H54 (cell line): ENCODE measurements at regions not wholly inside any gene's neighbourhood (a gene's known extent, or its start where the extent isn't known, plus 50 kb on each side); places are given as distances from the start of the nearest gene placed in this dataset.

Experiments
- DNase-seq: peaks from one replicate; pipeline ENCODE4 v3.0.0; 2011; ENCODE audit warnings: low spot score, mixed read lengths; ENCODE audit not compliant: insufficient read length
- FAIRE-seq: peaks from 3 replicates; lab custom pipeline; 2011; peaks lifted over from hg19 to GRCh38; lab: Jason Lieb, UNC
- POLR2A ChIP-seq: IDR thresholded peaks from 2 replicates; pipeline ENCODE4 v1.6.1; 2011; ENCODE audit warnings: low read depth, mild to moderate bottlenecking, low read length

DNA sequence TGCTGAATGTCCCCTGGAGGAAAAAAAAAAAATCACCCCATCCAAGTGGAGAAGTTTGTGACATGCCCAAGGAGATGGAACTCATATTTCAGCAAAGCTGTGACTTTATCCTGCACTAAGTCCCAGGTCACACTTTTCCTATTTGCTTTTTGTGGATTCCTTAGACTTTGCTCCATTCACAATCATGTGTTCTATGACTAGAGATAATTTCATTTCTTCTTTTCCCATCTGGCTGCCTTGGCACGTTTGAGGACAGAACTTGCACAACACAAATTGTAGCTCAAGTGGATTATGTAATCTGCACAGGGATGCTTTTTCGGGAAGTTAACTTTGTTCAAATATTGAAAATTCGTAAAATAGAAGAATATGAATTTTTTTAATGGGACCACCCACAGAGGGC, 100.7 kb upstream of the PTPN1 start:
- FAIRE-seq (no peak), DNase-seq (no peak)
- TF ChIP-seq POLR2A: no peak

DNA sequence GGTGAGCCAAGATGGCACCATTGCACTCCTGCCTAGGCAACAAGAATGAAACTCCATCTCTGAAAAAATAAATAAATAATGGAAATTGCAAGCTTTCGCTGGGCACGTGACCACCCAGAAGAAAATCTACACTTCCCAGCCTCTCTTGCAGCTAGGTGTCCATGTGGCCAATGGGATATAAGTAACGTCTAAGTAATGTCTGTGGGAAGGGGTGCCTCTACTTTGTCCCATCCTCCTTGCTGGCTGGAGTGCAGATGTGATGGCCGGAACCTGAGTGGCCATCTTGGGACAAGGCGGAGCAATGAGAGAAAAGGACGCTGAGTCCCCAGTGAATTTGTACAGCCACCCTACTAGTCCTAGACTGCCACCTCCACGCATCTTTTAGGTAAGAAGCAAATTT, 99.8 kb upstream of the PTPN1 start:
- no peak for TF ChIP-seq POLR2A
- FAIRE-seq (no peak), DNase-seq (no peak)

DNA sequence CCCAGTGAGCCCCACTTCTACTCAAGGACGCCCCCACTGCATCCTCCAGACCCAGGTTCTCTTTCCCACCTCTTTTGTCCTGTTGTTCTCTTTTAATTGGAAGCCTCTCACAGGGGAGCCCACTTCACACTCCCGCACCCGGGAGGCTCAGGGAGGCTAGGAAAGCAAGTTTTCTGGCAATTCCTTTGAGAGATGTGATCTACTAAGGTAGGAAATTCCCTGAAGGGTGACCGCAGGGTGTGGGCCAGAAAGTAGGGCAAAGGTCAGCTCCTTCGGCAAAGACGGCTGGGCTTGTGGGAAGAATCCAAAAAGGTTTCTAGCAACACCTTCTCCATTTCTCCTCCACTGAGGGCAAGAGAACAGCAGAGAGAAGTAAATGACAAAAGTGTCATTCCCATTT, 98.1 kb upstream of the PTPN1 start:
- no peak for TF ChIP-seq POLR2A
- DNase-seq (no peak), FAIRE-seq (no peak)

DNA sequence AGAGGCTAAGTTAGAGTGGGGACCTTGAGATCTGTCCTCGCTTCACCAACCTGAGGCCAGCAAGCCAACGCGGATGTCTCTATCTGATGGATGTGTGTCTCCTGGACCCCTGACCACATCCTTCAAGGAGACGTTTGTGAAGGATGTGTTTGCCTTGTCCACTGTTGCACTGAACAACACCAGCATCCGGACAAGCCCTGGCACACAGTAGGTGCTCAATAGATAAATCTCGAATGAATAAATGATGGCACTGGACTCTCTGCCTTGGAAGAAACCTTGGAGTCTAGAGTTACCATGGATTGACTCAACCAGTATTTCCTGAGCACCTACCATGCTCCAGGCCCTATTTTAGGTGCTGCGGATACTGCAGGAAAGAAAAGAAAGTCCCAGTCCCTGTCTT, 97.7 kb upstream of the PTPN1 start:
- FAIRE-seq (no peak), DNase-seq (no peak)
- no peak for TF ChIP-seq POLR2A

DNA sequence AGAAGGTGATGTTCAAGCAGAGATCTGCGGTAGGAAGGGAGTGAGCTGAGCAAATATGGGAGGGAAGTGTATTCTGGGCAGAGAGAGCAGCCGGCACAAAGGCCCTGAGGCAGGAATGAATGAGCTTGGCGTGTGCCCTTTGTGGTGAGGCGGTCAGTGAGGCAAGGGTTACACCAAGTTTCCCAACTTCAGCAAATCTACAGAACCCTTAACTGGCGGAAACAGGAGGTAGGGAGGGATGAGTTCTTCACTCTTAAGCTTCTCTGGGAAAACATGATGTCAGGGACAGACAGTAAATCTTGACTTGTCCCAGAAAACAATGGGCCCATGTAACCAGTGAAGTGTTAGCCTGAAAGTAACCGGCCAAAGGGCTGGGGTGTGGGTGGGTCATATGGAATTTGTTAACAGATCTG, 97.1 kb upstream of the PTPN1 start:
- TF ChIP-seq POLR2A: no peak
- no peak for DNase-seq
- FAIRE-seq: no peak

DNA sequence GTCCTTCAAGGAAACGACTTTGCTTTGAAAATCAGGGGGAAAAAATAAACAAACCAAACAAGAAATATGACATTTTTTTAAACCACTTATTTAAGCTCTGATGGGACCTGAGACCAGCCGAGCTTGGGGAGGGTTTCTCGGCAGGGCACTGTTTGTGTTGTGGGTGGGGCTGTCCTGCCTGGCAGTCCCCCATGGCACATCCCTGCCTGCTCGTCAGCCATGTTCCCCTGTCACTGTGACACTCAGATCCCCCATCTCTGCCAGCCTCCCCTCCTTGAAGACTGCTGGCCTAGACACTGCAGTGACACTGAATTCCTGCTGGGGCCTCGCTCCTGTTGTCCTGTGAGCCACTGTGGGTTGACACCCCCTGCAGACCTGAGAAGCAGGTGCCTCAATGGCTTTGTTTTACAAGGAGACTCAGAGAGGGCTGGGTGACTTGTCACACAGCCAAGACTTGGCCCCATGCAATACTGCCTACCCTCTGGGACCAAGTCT, 95.1 kb upstream of the PTPN1 start:
- FAIRE-seq: no peak
- DNase-seq: no peak
- no peak for TF ChIP-seq POLR2A

DNA sequence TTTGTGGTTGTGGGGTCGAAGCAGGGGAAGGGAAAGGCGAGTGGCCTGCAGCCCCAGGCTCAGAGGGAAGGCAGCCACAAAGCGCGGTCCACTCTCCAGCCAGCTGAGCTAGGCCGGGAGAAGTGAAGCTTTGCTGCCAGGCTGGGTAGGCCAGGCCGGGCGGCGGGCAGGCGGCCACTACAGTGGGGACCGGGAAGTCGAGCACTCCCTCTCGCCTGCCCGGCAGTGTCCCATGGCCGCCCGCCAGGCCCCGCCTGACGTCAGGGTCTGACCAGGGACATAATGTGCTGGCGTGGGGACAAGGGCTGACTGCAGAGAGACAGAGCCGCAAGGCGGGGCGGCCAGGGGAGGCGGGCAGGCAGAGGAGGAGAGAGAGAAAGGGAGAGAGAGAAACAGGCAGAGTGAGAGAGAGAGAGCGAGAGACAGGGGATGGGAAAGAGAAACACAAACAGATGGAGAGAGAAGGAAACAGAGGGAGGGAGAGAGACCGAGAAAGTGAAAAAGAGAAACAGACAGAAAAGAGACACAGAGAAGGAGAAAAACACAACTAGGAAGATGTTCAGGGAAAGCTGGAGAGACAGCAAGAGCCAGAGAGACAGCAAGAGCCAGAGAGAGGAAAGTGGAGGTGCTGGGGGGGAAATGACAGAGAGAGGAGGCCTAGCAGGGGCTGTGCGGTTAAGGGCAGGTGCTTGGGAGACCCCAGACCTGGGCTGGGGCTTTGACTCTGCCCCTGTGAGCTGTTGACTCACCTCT, 94.5 kb upstream of the PTPN1 start:
- DNase-seq (peak; percentile 63), FAIRE-seq (no peak)
- TF ChIP-seq POLR2A: no peak

DNA sequence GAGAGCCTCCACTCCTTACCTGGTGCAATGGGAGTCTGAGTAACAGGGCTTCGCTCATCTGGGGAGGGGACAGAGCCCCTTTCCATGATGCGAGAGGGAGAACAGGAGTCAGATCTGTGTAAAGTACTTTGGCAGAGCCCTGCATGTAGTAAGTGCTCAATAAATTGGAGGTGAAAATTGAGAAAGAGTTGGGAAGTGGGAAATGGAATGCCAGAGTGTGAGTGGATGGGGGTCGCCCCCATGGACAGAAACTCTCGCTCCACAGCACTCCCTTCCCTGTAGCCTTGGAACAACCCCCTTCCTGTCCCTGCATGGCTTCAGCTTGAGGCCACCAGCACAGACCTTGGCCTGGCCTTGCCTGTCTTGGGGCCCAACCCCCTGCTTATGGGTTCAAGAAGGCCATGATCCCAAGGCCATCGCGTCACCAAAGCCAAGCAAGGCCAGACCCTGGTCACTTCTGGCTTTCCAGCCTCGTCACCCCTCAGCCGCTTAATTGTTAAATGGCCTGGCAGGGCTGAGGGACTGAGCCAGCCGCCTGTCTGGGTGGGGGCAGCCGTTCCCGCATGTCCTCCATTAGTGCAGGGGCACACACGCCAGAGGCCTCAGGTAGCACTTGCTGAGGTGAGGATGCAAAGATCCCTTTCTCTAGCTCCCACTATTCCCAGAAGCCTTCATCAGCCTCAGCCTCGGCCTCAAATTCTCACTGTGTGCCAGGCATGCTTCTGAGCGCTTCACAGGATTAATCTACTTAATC, 93.7 kb upstream of the PTPN1 start:
- DNase-seq: no peak
- FAIRE-seq: no peak
- no peak for TF ChIP-seq POLR2A

DNA sequence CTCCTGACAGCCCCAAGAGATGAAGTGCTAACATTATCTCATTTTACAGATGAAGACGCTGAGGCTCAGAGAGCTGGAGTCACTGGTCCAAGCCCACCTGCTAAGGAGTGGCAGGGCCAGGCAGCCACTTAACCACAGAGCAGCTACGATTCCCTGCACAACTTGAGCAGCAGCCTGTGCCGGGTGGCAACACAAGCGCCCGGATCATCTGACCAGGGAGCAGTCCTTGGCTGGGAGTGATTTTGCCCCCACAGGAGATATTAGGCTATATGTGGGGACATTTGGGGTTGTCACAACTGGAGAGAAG, 93.2 kb upstream of the PTPN1 start:
- FAIRE-seq: no peak
- no peak for DNase-seq
- TF ChIP-seq POLR2A: no peak

DNA sequence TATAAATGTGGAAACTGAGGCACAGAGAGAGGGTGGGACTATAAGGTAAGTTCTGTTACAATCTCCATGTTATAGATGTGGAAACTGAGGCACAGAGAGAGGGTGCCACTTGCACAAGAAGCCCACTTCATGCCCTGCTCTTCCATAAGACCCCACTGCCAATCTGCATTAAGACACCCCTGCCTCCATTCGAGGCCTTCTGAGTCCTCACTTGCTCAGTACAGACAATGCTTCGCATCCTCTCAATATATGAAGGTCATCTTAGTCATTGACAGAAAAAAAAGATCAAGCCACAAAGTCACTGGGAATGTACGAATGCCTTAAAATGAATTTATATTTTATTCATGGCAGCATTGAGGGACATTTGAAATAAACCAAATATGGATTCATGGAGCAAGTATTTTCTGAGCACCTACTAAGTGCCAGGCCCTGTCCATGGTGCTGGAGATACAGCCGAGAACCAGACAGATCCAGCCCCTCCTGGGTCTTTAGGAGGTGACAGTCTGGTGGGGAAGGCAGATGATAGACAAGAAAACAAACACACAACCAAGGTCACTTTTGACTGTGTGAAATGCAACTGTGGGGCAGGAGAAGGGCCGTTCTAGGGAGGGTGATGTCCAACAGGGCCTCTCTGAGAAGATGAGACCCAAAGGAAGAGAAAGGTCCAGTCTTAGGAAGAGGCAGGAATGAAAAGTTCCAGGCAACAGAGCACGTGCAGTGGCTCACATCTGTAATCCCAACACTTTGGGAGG, 92.5 kb upstream of the PTPN1 start:
- DNase-seq (no peak), FAIRE-seq (no peak)
- no peak for TF ChIP-seq POLR2A

DNA sequence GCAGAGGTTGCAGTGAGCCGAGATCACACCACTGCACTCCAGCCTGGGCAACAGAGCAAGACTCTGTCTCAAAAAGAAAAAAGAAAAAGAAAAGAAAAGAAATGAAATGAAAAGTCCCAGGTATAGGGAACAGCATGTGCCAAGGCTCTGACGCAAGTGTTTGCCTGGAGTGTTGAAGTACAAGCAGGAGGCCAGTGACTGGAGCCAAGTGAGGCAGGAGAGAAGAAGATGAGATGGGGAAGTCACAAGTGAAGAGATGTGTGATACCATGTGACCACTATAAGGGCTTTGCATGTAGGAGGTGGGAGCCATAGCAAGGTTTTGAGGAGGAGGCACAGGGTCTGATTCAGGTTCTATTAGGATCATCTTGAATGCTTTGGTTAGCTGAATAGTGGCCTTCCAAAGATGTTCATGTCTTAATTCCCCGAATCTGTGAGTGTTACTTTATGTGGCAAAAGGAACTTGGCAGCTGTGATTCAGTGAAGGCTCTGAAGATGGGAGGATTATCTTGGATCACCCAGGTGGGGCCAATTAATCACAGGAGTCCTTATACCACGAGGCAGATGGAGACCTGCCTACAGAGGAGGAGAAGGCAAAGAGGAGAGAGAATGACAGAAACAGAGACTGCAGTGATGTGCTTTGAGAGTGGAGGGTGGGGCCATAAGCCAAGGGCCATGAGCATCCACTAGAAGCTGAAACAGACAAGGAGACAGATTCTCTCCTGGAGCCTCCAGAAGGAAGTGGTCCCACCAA, 91.1 kb upstream of the PTPN1 start:
- TF ChIP-seq POLR2A: no peak
- DNase-seq: no peak
- FAIRE-seq: no peak

DNA sequence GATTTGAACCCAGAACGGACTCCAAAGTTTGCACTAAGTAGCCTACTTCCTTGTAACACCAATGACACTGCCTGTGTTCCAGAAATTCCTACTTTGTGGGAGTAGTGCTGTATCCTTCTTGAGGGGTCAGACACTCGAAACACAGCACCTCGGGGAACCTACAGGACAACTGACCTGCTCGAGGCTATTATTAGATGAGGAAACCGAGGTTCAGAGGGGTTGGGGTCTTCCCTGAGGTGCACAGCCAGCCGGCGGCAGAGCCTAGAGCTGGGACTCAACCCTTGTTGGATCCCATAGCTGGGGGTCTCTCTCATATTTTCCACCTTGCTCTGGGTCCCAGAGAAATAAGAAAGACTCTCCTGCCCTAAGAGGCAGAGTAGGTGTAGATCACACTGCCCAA, 89.8 kb upstream of the PTPN1 start:
- no peak for FAIRE-seq
- TF ChIP-seq POLR2A: no peak
- DNase-seq: no peak
